Stomach (tissue), 8 donors: ENCODE measurements at regions not wholly inside any gene's neighbourhood (a gene's known extent, or its start where the extent isn't known, plus 50 kb on each side); places are given as distances from the start of the nearest gene placed in this dataset.

Experiments
- DNase-seq, 2 donors: peaks; one replicate each; pipeline versions ENCODE4 v3.0.0 to v3.0.0-alpha.2; 2013 to 2019
- H3K27ac ChIP-seq, 5 donors: fragments of 200-600 bp in 4 of 5; sonication (generic) in 4 of 5; one replicate each; pipeline ENCODE4 v1.5.1; 2013 to 2019; ENCODE audit warnings: mild to moderate bottlenecking in 1 of 5, moderate library complexity in 1 of 5
- H3K27me3 ChIP-seq, 3 donors: fragments of 200-600 bp; sonication (generic); one replicate each; pipeline ENCODE4 v1.5.1; 2017 to 2019; ENCODE audit warnings: mixed run types in 1 of 3
- H3K36me3 ChIP-seq, 4 donors: fragments of 200-600 bp; sonication (generic); 1 replicate in 3 of 4; 2 replicates in 1 of 4; pipeline ENCODE4 v1.5.1; 2016 to 2019
- H3K4me1 ChIP-seq, 4 donors: fragments of 200-600 bp; sonication (generic); one replicate each; pipeline ENCODE4 v1.5.1; 2016 to 2019
- H3K4me3 ChIP-seq, 4 donors: fragments of 200-600 bp; sonication (generic) in 3 of 4; one replicate each; pipeline ENCODE4 v1.5.1; 2016 to 2019; ENCODE audit warnings: mild to moderate bottlenecking in 1 of 4
- H3K9me3 ChIP-seq, 4 donors: fragments of 200-600 bp; sonication (generic); one replicate each; pipeline ENCODE4 v1.5.1; 2016 to 2019
- EP300 ChIP-seq: sonication (generic); formaldehyde crosslinking; IDR thresholded peaks from one replicate; pipeline ENCODE4 v1.6.1; 2017; ENCODE audit warnings: antibody characterized with exemption
- POLR2A ChIP-seq, 4 donors: fragments of 450-650 bp; IDR thresholded peaks; one replicate each; pipeline ENCODE4 v1.6.1; 2016; ENCODE audit warnings: antibody characterized with exemption in 4 of 4, control low read depth in 2 of 4, mild to moderate bottlenecking in 1 of 4, moderate library complexity in 1 of 4
- POLR2AphosphoS5 ChIP-seq, 3 donors: sonication (generic); formaldehyde crosslinking; IDR thresholded peaks; one replicate each; pipeline ENCODE4 v1.6.1; 2016; ENCODE audit warnings: antibody characterized with exemption in 3 of 3
- WGBS, 5 donors: extraction: QIAGEN DNeasy Blood & Tissue Kit in 3 of 5; methylation state at CpG; one replicate each; pipeline versions ENCODE4 v1.1.5 to v1.1.7; 2013 to 2018; 5-methylcytosine and 5-hydroxymethylcytosine counted together
- intact Hi-C: fragments of 100-400 bp; cut with DNase I; formaldehyde crosslinking; loops from one replicate; pipeline ENCODE4 v1.15.1; 2023; ENCODE audit warnings: low total_unique reads
- TF ChIP-seq, protein P1 (sequence below), 7 experiments: fragments of 450-650 bp in 4 of 7; fragments of 200-600 bp in 3 of 7; sonication (generic) in 3 of 7; IDR thresholded peaks; one replicate each; pipeline ENCODE4 v1.5.1; 2016 to 2019; ENCODE audit warnings: antibody characterized with exemption in 7 of 7, control low read depth in 2 of 7, mild to moderate bottlenecking in 1 of 7
- donor health status: healthy with polysubstance abuse.
- donor health status: Bipolar disorder and iron deficiency.
- donor health status: healthy.

GRCh38 chr4:114217150-114217817 lies 237.8 kb upstream of the ARSJ start:
- H3K4me1 ChIP-seq = no peaks in the 10 kb centered on the region
- no peaks in the 10 kb centered on the region for H3K9me3 ChIP-seq
- no peak overlapping the region for H3K4me3 ChIP-seq
- no peak for TF ChIP-seq POLR2A (IDR thresholded peaks at IDR 0.05)
- TF ChIP-seq, protein P1, sequence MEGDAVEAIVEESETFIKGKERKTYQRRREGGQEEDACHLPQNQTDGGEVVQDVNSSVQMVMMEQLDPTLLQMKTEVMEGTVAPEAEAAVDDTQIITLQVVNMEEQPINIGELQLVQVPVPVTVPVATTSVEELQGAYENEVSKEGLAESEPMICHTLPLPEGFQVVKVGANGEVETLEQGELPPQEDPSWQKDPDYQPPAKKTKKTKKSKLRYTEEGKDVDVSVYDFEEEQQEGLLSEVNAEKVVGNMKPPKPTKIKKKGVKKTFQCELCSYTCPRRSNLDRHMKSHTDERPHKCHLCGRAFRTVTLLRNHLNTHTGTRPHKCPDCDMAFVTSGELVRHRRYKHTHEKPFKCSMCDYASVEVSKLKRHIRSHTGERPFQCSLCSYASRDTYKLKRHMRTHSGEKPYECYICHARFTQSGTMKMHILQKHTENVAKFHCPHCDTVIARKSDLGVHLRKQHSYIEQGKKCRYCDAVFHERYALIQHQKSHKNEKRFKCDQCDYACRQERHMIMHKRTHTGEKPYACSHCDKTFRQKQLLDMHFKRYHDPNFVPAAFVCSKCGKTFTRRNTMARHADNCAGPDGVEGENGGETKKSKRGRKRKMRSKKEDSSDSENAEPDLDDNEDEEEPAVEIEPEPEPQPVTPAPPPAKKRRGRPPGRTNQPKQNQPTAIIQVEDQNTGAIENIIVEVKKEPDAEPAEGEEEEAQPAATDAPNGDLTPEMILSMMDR (IDR thresholded peaks at IDR 0.05) = no peak
- no peak for TF ChIP-seq EP300
- TF ChIP-seq POLR2AphosphoS5 (IDR thresholded peaks at IDR 0.05) = no peak
- 72 to 91% (median 80%) methylated on average over 7 to 10 of the region's 10 CpGs for WGBS, 5 donors
- H3K27ac ChIP-seq = no peak overlapping the region
- intact Hi-C loops = no loop called here
- no peak for DNase-seq
- H3K36me3 ChIP-seq = no peaks in the 10 kb centered on the region
- H3K27me3 ChIP-seq = no peaks in the 10 kb centered on the region

GRCh38 chr4:114223580-114223979 lies 244.1 kb upstream of the ARSJ start:
- H3K27me3 ChIP-seq = no peaks in the 10 kb centered on the region
- no peak for DNase-seq
- TF ChIP-seq POLR2A (IDR thresholded peaks at IDR 0.05) (no peak), EP300 (no peak), POLR2AphosphoS5 (IDR thresholded peaks at IDR 0.05) (no peak)
- TF ChIP-seq, protein P1 (IDR thresholded peaks at IDR 0.05) = no peak
- H3K4me3 ChIP-seq = no peak overlapping the region
- no peaks in the 10 kb centered on the region for H3K36me3 ChIP-seq
- no peaks in the 10 kb centered on the region for H3K9me3 ChIP-seq
- no peak overlapping the region for H3K27ac ChIP-seq
- H3K4me1 ChIP-seq = no peaks in the 10 kb centered on the region
- intact Hi-C loops = no loop called here
- WGBS, 5 donors = 63 to 79% (median 63%) methylated on average over 1 of the region's 1 CpG

DNA sequence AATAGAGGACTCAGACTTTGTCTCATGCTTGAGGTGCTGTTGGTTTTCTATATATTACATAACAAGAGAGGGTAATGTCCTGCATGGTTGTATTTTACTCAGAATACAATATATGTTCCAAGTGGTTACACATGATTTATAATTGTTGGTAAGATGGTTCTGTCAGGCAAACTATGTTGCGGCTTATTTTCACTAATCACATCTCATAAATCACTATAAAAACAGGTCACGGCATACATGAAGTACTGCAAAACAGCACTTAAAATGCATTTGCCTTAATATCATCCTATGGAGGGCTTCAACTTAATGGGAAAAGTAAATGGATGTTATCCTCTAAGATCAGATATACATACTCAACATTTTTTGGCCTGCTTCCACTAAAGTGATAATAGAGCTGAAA lies 246.0 kb upstream of the ARSJ start:
- Histone ChIP-seq H3K36me3 (no peaks in the 10 kb centered on the region), H3K27me3 (no peaks in the 10 kb centered on the region), H3K4me3 (no peak overlapping the region), H3K27ac (no peak overlapping the region), H3K4me1 (no peaks in the 10 kb centered on the region), H3K9me3 (no peaks in the 10 kb centered on the region)
- no peak for TF ChIP-seq POLR2AphosphoS5 (IDR thresholded peaks at IDR 0.05)
- TF ChIP-seq, protein P1 (IDR thresholded peaks at IDR 0.05) = no peak
- intact Hi-C loops = no loop called here
- no peak for DNase-seq
- WGBS, 5 donors = 43 to 59% (median 46%) methylated on average over 2 of the region's 2 CpGs

GRCh38 chr4:114226179-114226578 lies 246.7 kb upstream of the ARSJ start:
- TF ChIP-seq POLR2AphosphoS5 (IDR thresholded peaks at IDR 0.05) = no peak
- H3K27ac ChIP-seq = no peak overlapping the region
- no peak for DNase-seq
- no peaks in the 10 kb centered on the region for H3K27me3 ChIP-seq
- H3K36me3 ChIP-seq = no peaks in the 10 kb centered on the region
- no peak overlapping the region for H3K4me3 ChIP-seq
- intact Hi-C loops = no loop called here
- no peaks in the 10 kb centered on the region for H3K9me3 ChIP-seq
- H3K4me1 ChIP-seq = no peaks in the 10 kb centered on the region
- 57 to 68% (median 60%) methylated on average over 3 of the region's 3 CpGs for WGBS, 5 donors

DNA sequence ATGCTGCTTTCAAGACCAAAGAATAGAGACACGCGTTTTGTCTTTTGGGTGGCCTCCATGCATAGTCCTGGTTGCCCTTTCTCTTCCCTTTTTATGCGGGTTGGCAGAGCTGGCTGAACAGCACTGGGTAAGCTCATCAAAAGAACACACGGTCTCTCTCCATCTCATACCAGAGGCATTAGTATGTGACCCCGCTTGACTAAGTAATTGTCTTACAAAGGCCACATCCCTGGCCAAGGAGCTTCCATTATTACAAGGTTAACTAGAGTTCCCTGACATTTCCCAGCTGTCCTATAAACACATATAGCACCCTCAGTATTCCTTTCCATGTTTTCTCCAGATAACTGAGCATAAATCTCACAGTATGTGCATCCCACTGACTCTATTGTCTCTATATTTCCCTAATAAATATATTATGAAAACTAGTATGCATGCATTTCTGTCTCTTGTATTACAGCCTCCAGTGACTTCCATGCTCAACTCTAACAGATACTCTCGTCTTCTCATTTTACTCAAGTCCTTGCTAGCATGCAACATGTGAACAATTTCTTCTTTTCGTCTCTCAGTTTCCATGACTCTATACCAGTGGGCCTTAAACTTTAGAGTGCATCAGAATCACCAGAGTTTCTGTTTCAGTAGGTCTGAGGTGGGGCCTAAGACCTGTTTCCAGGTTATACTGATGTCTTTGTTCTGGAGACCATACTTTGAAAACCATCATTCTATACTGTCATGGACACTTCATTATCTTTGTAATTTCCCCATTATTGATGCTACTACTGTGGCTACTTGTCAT lies 247.7 kb upstream of the ARSJ start:
- Histone ChIP-seq H3K4me1 (no peaks in the 10 kb centered on the region), H3K27me3 (no peaks in the 10 kb centered on the region), H3K9me3 (no peaks in the 10 kb centered on the region), H3K36me3 (no peaks in the 10 kb centered on the region), H3K4me3 (no peak overlapping the region), H3K27ac (no peak overlapping the region)
- intact Hi-C loops = no loop called here
- TF ChIP-seq EP300 = no peak
- TF ChIP-seq POLR2A (IDR thresholded peaks at IDR 0.05) = no peak
- TF ChIP-seq POLR2AphosphoS5 (IDR thresholded peaks at IDR 0.05) = no peak
- TF ChIP-seq, protein P1 (IDR thresholded peaks at IDR 0.05) = no peak
- 88 to 94% (median 91%) methylated on average over 7 of the region's 7 CpGs for WGBS, 5 donors
- no peak for DNase-seq
